Stimulated activated CD4-positive, alpha-beta T cell treated with anti-CD3 and anti-CD28 coated beads, Interleukin-1b, Interleukin-23, amount 100 ng/mL, for 24 hours (primary cell): ENCODE measurements at regions not wholly inside any gene's neighbourhood (a gene's known extent, or its start where the extent isn't known, plus 50 kb on each side); places are given as distances from the start of the nearest gene placed in this dataset.

Experiments
- DNase-seq, 4 experiments: peaks; one replicate each; pipeline ENCODE4 v3.0.0-alpha.2; 2020; ENCODE audit warnings: low read depth in 4 of 4, low spot score in 1 of 4

- DNase-seq = no peak
Observed at GRCh38 chr12:61694214-61694613, 566.0 kb upstream of the USP15 start.

GRCh38 chr12:61701471-61701870 is 558.7 kb upstream of the USP15 start:
- no peak for DNase-seq

GRCh38 chr12:61706783-61707182 is 553.4 kb upstream of the USP15 start:
- no peak for DNase-seq

- no peak for DNase-seq
Observed at GRCh38 chr12:61713121-61713520, 547.1 kb upstream of the USP15 start.

- no peak for DNase-seq
Observed at GRCh38 chr12:61717986-61718385, 542.2 kb upstream of the USP15 start.

- DNase-seq = no peak
Observed at GRCh38 chr12:61739925-61740324, 520.3 kb upstream of the USP15 start.

GRCh38 chr12:61750604-61751003 is 509.6 kb upstream of the USP15 start:
- DNase-seq = no peak

GRCh38 chr12:61754214-61754613 is 506.0 kb upstream of the USP15 start:
- DNase-seq = no peak

- DNase-seq = no peak
Observed at GRCh38 chr12:61757831-61758505, 502.2 kb upstream of the USP15 start.

- DNase-seq = no peak
Observed at GRCh38 chr12:61758661-61759060, 501.5 kb upstream of the USP15 start.

- DNase-seq = no peak
Observed at GRCh38 chr12:61765926-61766325, 494.3 kb upstream of the USP15 start.

GRCh38 chr12:61780435-61780834 is 479.8 kb upstream of the USP15 start:
- no peak for DNase-seq

GRCh38 chr12:61781021-61781581 is 479.1 kb upstream of the USP15 start:
- DNase-seq = no peak

GRCh38 chr12:61796846-61797245 is 463.4 kb upstream of the USP15 start:
- no peak for DNase-seq

GRCh38 chr12:61797266-61797665 is 462.9 kb upstream of the USP15 start:
- DNase-seq = no peak

- DNase-seq = no peak
Observed at GRCh38 chr12:61798778-61799177, 461.4 kb upstream of the USP15 start.

GRCh38 chr12:61804301-61804700 is 455.9 kb upstream of the USP15 start:
- no peak for DNase-seq

- no peak for DNase-seq
Observed at GRCh38 chr12:61808856-61809255, 451.3 kb upstream of the USP15 start.

- no peak for DNase-seq
Observed at GRCh38 chr12:61810486-61810885, 449.7 kb upstream of the USP15 start.

GRCh38 chr12:61821381-61821780 is 438.8 kb upstream of the USP15 start:
- DNase-seq = no peak

GRCh38 chr12:61823102-61823501 is 437.1 kb upstream of the USP15 start:
- DNase-seq = no peak

- no peak for DNase-seq
Observed at GRCh38 chr12:61846765-61847164, 413.4 kb upstream of the USP15 start.

GRCh38 chr12:61848893-61849292 is 411.3 kb upstream of the USP15 start:
- DNase-seq = no peak
